Progenitor cell of endocrine pancreas (in vitro differentiated cells): ENCODE measurements at regions not wholly inside any gene's neighbourhood (a gene's known extent, or its start where the extent isn't known, plus 50 kb on each side); places are given as distances from the start of the nearest gene placed in this dataset.

Experiments used
- DNase-seq: peaks from one replicate; pipeline ENCODE4 v3.0.0; 2021; ENCODE audit warnings: low spot score; ENCODE audit not compliant: unreplicated experiment
- H3K27ac Mint-ChIP-seq: 2 replicates; pipeline ENCODE4 v1.8.0; 2021; ENCODE audit warnings: mild to moderate bottlenecking, moderate library complexity, mixed read lengths
- H3K27me3 Mint-ChIP-seq: 2 replicates; pipeline ENCODE4 v1.8.0; 2021; ENCODE audit warnings: mixed read lengths
- H3K36me3 Mint-ChIP-seq: 2 replicates; pipeline ENCODE4 v1.8.0; 2022; ENCODE audit warnings: mixed read lengths; ENCODE audit not compliant: insufficient read depth
- H3K4me1 Mint-ChIP-seq: 2 replicates; pipeline ENCODE4 v1.8.0; 2021; ENCODE audit warnings: low read depth, mixed read lengths
- H3K4me3 Mint-ChIP-seq: 2 replicates; pipeline ENCODE4 v1.8.0; 2021; ENCODE audit warnings: low read depth, mild to moderate bottlenecking, moderate library complexity, mixed read lengths
- H3K9me3 Mint-ChIP-seq: 2 replicates; pipeline ENCODE4 v1.8.0; 2021; ENCODE audit warnings: low read depth, mixed read lengths
- CTCF ChIP-seq: fragments of 200-600 bp; sonication (generic); IDR thresholded peaks from one replicate; pipeline ENCODE4 v1.5.0; 2021; ENCODE audit warnings: antibody characterized with exemption, mild to moderate bottlenecking; ENCODE audit not compliant: unreplicated experiment

GRCh38 chr5:136528481-136529030 lies 163.2 kb upstream of the TRPC7 start:
- no peak for TF ChIP-seq CTCF
- H3K27ac Mint-ChIP-seq: no peak overlapping the region
- no peaks in the 10 kb centered on the region for H3K9me3 Mint-ChIP-seq
- H3K27me3 Mint-ChIP-seq: peaks cover 9% of the 10 kb centered on the region
- no peaks in the 10 kb centered on the region for H3K4me1 Mint-ChIP-seq
- no peak for DNase-seq
- no peak overlapping the region for H3K4me3 Mint-ChIP-seq
- H3K36me3 Mint-ChIP-seq: no peaks in the 10 kb centered on the region

GRCh38 chr5:136527311-136527710 lies 162.0 kb upstream of the TRPC7 start:
- peaks cover 10% of the 10 kb centered on the region for H3K27me3 Mint-ChIP-seq
- DNase-seq: no peak
- H3K4me1 Mint-ChIP-seq: peaks cover 3% of the 10 kb centered on the region
- TF ChIP-seq CTCF: no peak
- no peaks in the 10 kb centered on the region for H3K9me3 Mint-ChIP-seq
- H3K36me3 Mint-ChIP-seq: no peaks in the 10 kb centered on the region
- no peak overlapping the region for H3K4me3 Mint-ChIP-seq
- no peak overlapping the region for H3K27ac Mint-ChIP-seq

- TF ChIP-seq CTCF: no peak
- no peak for DNase-seq
- Mint-ChIP-seq H3K4me1 (peaks cover 3% of the 10 kb centered on the region), H3K36me3 (no peaks in the 10 kb centered on the region), H3K27ac (no peak overlapping the region), H3K9me3 (no peaks in the 10 kb centered on the region), H3K4me3 (no peak overlapping the region), H3K27me3 (peaks cover 10% of the 10 kb centered on the region)
Observed at GRCh38 chr5:136526791-136527190, 161.4 kb upstream of the TRPC7 start.

GRCh38 chr5:136526021-136526420 lies 160.7 kb upstream of the TRPC7 start:
- H3K9me3 Mint-ChIP-seq: no peaks in the 10 kb centered on the region
- no peaks in the 10 kb centered on the region for H3K36me3 Mint-ChIP-seq
- no peak overlapping the region for H3K4me3 Mint-ChIP-seq
- peaks cover 10% of the 10 kb centered on the region for H3K27me3 Mint-ChIP-seq
- H3K4me1 Mint-ChIP-seq: peaks cover 3% of the 10 kb centered on the region
- no peak for TF ChIP-seq CTCF
- H3K27ac Mint-ChIP-seq: no peak overlapping the region
- no peak for DNase-seq

GRCh38 chr5:136525597-136525996 lies 160.3 kb upstream of the TRPC7 start:
- H3K27ac Mint-ChIP-seq: no peak overlapping the region
- peaks cover 10% of the 10 kb centered on the region for H3K27me3 Mint-ChIP-seq
- no peaks in the 10 kb centered on the region for H3K36me3 Mint-ChIP-seq
- H3K9me3 Mint-ChIP-seq: no peaks in the 10 kb centered on the region
- TF ChIP-seq CTCF: no peak
- no peak for DNase-seq
- H3K4me1 Mint-ChIP-seq: peaks cover 3% of the 10 kb centered on the region
- H3K4me3 Mint-ChIP-seq: no peak overlapping the region
